Fibroblast of skin of back (primary cell): ENCODE measurements at regions not wholly inside any gene's neighbourhood (a gene's known extent, or its start where the extent isn't known, plus 50 kb on each side); places are given as distances from the start of the nearest gene placed in this dataset.

Source experiments
- DNase-seq: peaks from one replicate; pipeline ENCODE4 v3.0.0-alpha.2; 2013

- no peak for DNase-seq
These were observed 1377.5 kb upstream of the TMEM132C start for GRCh38 chr12:126889501-126889900.

GRCh38 chr12:126890097-126890496 is 1376.9 kb upstream of the TMEM132C start:
- no peak for DNase-seq

- DNase-seq = no peak
These were observed 1375.2 kb upstream of the TMEM132C start for GRCh38 chr12:126891789-126892188.

- DNase-seq = no peak
These were observed 1370.7 kb upstream of the TMEM132C start for GRCh38 chr12:126895951-126896913.

- no peak for DNase-seq
These were observed 1369.9 kb upstream of the TMEM132C start for GRCh38 chr12:126897102-126897501.

- DNase-seq = no peak
These were observed 1369.2 kb upstream of the TMEM132C start for GRCh38 chr12:126897778-126898177.

GRCh38 chr12:126898562-126898961 is 1368.4 kb upstream of the TMEM132C start:
- no peak for DNase-seq

- DNase-seq = no peak
These were observed 1366.8 kb upstream of the TMEM132C start for GRCh38 chr12:126899926-126900792.

GRCh38 chr12:126903027-126903876 is 1363.7 kb upstream of the TMEM132C start:
- no peak for DNase-seq

GRCh38 chr12:126905752-126906151 is 1361.2 kb upstream of the TMEM132C start:
- DNase-seq = no peak

GRCh38 chr12:126907900-126908764 is 1358.8 kb upstream of the TMEM132C start:
- DNase-seq = no peak

GRCh38 chr12:126908765-126909142 is 1358.2 kb upstream of the TMEM132C start:
- DNase-seq = no peak

GRCh38 chr12:126910570-126910969 is 1356.4 kb upstream of the TMEM132C start:
- DNase-seq = no peak

- DNase-seq = no peak
These were observed 1354.9 kb upstream of the TMEM132C start for GRCh38 chr12:126912111-126912510.

GRCh38 chr12:126914170-126914793 is 1352.7 kb upstream of the TMEM132C start:
- DNase-seq = no peak

- DNase-seq = no peak
These were observed 1351.7 kb upstream of the TMEM132C start for GRCh38 chr12:126915309-126915708.

GRCh38 chr12:126926023-126926594 is 1340.9 kb upstream of the TMEM132C start:
- DNase-seq = no peak

- no peak for DNase-seq
These were observed 1336.7 kb upstream of the TMEM132C start for GRCh38 chr12:126930234-126930633.

- no peak for DNase-seq
These were observed 1334.8 kb upstream of the TMEM132C start for GRCh38 chr12:126932156-126932555.

GRCh38 chr12:126935435-126935834 is 1331.5 kb upstream of the TMEM132C start:
- DNase-seq = no peak
